Neural progenitor cell (in vitro differentiated cells): ENCODE measurements at regions not wholly inside any gene's neighbourhood (a gene's known extent, or its start where the extent isn't known, plus 50 kb on each side); places are given as distances from the start of the nearest gene placed in this dataset.

Experiments used
- CTCF ChIP-seq: fragments of 200-600 bp; sonication (generic); IDR thresholded peaks from 2 replicates; pipeline ENCODE4 v1.5.1; 2017; ENCODE audit warnings: antibody characterized with exemption, mild to moderate bottlenecking
- EZH2 ChIP-seq: fragments of 200-600 bp; sonication (generic); IDR thresholded peaks from 2 replicates; pipeline ENCODE4 v1.6.1; 2017; ENCODE audit warnings: antibody characterized with exemption, mild to moderate bottlenecking, moderate library complexity
- EZH2phosphoT487 ChIP-seq: fragments of 200-600 bp; sonication (generic); IDR thresholded peaks from 2 replicates; pipeline ENCODE4 v1.6.1; 2017; ENCODE audit warnings: antibody characterized with exemption

DNA sequence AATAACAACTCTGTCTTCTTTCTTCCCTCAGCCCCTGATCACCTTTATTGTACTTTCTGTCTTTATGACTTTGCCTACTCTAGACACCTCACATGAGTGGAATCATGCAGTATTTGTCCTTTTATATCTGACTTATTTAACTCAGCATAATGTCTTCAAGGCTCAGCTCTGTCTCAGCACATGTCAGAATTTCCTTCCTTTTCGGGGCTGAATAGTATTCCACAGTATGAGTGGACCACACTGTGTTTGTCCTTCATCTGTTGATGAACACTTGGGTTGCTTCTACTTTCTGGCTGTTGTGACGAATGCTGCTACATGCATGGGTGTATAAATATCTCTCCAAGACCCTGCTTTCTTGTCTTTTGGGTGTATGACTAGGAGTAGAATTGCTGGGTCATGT, 117.6 kb downstream of the KIF26A start:
- TF ChIP-seq CTCF (no peak), EZH2phosphoT487 (no peak), EZH2 (no peak)
